Activated naive CD4-positive, alpha-beta T cell treated with anti-CD3 and anti-CD28 coated beads, Interleukin-2, amount 50 U/mL, for 16 hours (primary cell): ENCODE measurements at regions not wholly inside any gene's neighbourhood (a gene's known extent, or its start where the extent isn't known, plus 50 kb on each side); places are given as distances from the start of the nearest gene placed in this dataset.
"Not testable (repeated sequence)": the region's sequence is repeated elsewhere in the genome, so short reads cannot be mapped to it uniquely, and the experiment has no call there.

Experiments used
- DNase-seq: peaks from one replicate; pipeline ENCODE4 v3.0.0-alpha.2; 2020

GRCh38 chr3:115397433-115397832 lies 225.9 kb upstream of the GAP43 start:
- no peak for DNase-seq

DNA sequence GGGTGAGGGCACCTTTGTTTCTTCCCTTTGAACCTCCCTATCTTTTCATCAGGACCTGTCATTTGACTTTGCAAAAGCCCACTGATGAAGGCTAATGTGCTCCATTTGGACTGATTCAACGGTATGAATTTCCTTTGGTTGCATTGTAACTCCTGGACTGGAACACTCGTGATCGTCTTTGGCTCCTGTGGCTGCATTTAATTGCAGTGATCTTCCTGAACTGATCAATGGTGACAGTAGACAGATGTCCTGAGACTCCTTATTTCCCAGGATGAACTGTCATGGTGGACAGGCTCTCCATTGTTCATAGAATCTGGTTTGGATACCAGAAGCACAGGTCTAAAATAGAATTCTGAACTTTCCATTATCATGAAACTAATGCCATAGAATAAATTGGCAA lies 224.8 kb upstream of the GAP43 start:
- no peak for DNase-seq

DNA sequence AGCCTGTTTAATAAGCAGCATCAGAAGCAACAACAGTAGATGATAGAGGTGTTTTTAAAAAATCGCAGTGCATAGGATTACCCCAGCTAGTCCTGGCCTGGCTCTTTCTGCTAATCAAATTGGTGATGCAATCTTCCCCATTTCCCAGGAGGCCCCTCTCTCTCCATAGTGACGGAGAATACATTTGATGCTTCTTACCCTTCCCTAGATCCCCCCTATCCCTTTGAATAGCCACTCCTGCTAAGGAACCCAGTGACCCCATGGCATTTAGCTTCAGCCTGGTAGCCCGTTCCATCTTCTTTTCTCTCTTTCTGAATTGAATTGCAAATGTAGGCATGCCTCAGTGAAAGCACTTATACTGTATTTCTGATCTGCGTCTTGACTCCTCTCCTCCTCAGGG lies 223.6 kb upstream of the GAP43 start:
- no peak for DNase-seq

- DNase-seq: no peak
These were observed 222.0 kb upstream of the GAP43 start for GRCh38 chr3:115401298-115401697.

- DNase-seq: no peak
These were observed 221.3 kb upstream of the GAP43 start for GRCh38 chr3:115401851-115402501.

- no peak for DNase-seq
These were observed 220.7 kb upstream of the GAP43 start for GRCh38 chr3:115402651-115403050.

DNA sequence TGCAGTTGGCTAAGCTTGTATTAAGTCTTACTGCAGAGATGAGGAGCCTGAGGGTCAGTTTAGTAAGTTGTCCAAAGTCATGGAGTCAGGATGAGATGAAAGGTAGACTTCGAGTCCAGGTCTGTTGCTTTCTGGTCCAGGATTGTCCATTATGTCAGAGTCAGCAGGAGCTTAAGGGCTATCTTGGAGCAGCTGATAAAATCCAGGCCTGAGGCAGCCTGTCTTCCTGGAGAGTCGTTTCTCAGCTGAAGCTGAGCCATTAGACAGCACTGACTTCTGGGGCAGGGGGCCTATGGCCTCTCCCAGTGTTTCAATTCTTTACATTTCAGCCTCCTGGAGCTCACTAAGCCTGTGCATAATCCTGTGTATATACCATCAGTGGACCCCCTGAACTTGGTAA lies 219.5 kb upstream of the GAP43 start:
- DNase-seq: no peak

DNA sequence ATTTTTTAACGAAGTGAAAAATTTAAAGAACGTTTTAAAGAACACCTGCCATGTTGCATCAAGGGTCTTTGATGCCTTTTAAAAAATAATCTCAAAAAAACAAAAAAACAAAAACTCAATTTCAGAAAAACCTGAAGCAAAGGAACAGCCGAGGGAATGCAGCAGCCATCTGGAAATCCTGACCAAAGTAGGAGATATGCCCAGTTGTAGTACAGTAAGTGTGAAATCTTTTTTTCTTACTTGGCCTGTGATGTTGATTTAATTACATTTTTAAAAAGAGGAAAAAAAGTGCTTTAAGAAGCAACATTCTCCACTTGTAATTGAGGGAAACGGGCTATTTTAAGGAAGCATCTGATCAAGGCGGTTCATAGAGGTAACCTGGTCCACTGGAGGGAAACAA lies 213.7 kb upstream of the GAP43 start:
- no peak for DNase-seq

DNA sequence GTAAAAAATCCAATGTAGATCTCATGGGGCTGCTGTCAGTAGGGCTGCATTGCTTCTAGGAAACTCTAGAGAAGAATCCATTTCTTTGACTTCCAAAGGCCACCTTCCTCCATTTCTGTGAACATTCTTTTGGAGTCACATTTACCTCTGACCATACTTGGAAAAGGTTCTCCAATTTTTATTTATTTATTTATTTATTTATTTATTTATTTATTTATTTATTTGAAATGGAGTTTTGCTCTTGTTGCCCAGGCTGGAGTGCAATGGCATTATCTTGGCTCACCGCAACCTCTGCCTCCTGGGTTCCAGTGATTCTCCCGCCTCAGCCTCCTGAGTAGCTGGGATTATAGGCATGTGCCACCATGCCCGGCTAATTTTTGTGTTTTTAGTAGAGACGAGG lies 208.7 kb upstream of the GAP43 start:
- DNase-seq: not testable (repeated sequence)

DNA sequence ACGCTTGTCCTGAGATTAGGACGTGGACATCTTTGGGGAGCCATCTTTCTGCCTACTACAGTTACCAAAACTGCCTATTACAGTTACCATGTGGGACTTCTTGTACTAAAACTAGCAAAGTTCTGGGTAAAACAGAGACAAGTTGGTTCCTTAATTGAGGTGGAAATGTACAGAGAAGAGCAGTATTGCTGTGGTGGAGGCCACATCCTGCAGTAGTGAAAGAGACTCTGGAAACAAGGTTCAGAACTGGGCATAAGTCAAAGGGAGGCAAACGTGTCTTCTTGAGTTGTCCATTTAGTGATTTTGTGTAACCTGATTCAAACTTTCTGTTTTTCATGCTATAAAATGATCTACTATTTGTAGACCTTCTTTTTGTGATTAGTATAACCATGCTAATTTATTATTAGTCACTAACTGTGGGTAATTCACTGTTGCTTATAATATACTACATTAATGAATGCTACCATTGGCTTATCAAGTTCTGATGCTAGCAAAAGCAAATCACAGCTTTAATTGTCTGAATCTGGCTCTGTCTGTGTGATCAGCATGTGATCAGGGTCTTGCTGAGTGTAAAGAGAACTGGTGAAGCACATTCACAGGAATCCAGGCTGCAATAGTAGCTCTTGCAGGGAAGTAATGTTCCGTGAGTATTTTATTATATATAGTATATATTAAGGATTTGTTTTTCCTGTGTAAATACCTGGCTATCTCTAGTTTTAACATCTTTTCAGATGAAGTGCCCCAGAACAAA lies 207.9 kb upstream of the GAP43 start:
- DNase-seq: no peak

DNA sequence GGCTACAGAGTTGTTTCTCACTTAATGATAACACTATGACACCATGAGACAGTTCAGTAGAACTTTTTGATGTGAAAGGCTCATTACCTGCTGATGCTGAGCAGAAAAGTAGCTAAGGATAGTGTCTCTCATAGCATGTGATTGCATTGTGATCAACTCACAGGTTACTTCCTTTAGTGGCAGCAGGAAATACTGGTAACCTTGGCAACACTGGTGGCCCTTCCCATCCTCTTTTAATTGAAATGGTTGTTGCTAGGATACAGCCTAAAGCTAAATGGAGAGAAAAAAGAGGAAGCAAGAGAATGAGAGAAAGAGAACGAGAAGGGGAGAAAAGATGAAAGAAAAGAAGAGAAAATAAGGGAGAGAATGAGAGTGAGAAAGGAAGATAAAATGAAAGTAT lies 204.7 kb upstream of the GAP43 start:
- no peak for DNase-seq

DNA sequence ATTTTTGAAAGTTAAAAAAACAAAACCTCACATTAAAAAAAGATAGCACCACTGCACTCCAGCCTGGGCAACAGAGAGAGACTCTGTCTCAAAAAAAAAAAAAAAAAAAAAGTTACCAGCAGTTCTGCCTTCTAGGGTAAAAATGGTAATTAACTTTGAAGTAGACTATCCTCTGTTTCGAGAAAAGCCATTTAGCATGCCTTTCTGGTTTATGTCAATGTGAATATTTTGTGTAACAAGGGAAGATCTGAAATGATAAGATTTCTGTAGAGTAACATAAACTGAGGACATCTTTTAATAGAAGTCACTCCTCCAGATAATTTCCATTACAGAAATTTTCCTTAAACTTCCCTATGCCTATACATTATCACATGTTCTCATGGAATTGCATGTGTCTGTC lies 203.2 kb upstream of the GAP43 start:
- DNase-seq: no peak

DNA sequence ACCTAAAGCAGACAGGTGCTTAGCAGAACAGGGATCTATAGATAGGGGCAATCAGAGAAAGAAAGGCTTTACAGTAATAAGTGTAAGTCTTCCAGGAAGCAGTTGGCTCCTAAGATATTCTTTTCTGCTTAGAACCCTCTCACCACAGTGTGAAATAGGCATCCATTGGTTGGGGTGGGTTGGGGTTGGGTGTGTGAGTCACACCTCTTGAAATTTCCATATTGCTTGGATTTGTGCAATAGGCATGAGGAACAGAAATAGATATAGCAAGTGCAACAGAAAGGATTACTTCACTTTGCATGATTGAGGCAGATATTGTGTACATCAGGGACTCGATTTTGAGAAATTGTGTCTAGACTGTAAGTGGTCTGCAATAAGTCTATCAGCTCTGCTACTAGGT lies 200.1 kb upstream of the GAP43 start:
- no peak for DNase-seq

- DNase-seq: no peak
These were observed 194.5 kb upstream of the GAP43 start for GRCh38 chr3:115428841-115429240.

DNA sequence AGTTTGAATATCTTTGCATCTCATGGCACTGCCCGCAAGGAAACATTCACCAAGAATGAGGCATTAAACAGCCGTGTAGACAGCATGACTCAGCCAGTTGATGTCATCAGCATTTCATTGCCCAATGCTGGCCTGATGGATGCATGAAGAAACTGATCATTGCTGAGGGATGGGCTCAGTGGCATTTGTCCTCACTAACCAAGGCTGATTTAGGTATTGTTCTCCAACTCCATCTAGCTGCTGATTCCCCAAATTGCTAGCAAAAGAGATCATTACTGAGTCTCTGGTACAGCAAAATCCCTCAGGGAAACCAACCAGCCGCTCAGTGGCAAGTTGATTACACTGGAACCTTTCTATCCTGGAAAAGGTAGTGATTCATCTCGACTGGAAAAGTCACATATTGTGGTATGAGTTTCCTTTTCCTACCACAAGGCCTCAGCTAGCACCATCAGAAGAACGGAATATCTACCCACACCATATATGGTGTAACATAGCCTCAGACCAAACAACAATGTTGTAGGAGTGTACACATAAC lies 186.5 kb upstream of the GAP43 start:
- DNase-seq: no peak

- no peak for DNase-seq
These were observed 184.5 kb upstream of the GAP43 start for GRCh38 chr3:115438799-115439198.

DNA sequence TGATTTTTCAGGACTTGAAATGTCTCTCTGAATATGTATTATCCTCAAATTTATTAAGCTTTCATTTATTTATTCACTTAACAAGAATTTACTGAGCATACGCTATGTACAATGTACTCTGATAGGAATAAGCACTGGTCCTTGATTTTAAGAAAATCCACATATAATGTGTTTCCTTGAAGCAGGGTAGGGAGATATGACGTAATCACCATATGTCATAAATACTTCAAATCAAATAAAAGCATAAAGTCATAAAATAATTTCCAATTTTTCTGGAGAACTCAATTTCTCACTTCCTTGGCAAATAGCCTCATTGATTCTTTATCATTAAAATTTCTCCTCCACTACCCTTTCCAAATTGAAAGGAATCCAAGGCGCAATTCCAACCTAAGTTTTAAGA lies 177.8 kb upstream of the GAP43 start:
- no peak for DNase-seq

GRCh38 chr3:115448851-115449250 lies 174.5 kb upstream of the GAP43 start:
- DNase-seq: no peak

DNA sequence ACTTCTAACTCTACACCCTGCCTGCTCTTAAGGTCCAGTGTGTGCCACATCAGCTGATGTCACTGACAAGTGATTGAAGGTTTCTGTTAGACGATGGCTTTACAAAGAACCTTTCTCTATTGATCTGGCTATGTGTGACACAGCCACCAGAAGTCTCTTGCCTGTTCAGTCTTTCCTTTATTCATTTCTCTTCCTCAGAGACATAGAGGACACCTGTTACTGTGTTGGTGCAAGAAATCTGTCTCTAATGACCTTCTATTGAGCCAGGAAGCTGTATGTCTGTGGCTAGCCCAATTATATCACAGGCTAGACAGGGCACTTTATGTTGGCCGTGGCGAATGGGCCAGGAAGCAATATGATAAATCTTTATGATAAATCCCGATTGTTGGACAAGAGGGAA lies 173.3 kb upstream of the GAP43 start:
- no peak for DNase-seq

- DNase-seq: no peak
These were observed 159.3 kb upstream of the GAP43 start for GRCh38 chr3:115464036-115464435.

- DNase-seq: no peak
These were observed 153.7 kb upstream of the GAP43 start for GRCh38 chr3:115469649-115470048.

DNA sequence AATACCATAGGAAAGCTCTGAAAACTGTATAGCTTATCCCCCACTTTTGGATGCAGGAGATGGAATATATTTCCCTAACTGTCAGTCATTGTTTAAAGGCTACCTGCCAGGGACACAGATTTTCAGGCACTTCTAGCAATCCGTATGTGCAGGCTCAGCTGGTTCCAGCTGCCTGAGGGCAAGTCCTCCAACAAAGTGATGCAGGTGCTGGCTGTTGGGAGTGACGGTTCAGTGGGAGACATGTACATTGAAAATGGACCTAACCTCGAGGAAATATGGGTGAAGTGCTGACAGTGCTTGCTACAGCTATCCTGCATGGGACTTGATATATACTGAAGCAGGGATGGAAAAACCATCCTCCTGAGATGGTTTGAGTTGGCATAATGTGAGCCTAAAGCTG lies 153.1 kb upstream of the GAP43 start:
- no peak for DNase-seq

DNA sequence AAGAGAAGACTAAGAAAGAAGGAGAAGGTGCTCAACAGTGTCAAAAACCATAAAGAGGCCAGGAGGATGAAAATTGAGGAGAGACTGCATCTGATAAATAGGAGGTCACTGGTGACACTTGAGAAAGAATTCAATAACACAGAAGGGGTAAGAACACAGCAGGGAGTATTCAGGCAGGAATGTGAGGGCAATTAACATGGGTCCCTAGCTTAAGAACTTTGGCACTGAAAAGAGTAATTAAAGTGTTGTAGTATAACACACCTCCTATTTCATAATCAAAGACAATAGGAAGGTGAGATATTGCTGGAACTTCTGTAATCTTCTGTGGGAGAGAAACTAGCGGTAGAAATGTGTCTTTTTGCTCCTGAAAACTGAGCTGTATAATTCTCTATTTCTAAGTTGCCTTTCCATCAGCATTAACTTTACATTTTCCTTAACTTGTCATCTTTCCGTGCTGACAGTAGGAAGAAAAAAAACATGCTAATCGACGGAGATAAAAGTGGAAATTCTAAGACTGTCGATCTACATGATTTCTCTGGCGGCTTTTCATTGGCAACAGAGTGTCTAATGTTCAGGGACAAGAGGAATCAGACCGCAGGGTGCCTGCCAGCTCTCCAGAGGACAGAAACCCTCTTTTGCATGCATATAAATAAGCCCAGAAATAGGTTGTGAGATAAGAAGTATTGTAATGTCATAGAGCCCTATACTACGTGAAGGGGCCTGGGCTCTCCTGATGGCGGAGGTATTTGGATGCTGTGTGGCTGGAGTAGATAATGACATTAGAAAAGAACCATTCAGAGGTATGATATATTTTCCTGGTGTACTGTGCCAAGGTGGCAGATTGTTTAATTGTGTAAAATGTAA lies 147.9 kb upstream of the GAP43 start:
- DNase-seq: no peak

DNA sequence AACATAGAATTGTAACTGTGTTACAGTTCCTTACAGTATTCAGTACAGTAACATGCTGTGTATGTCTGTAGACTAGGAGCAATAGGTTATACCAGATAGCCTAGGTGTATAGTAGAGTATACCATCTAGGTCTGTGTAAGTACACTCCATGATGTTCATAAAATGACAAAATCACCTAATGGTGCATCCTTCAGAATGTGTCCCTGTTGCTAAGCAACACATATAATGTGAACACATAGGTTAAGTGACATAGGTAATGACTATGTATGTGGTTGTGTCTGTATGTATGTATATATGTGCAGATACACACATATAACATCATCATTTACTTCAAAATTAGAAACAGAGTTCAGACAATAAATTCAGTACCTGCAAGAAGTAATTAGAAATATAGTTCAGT lies 146.8 kb upstream of the GAP43 start:
- no peak for DNase-seq
